DOHH2 (cell line): ENCODE measurements at regions not wholly inside any gene's neighbourhood (a gene's known extent, or its start where the extent isn't known, plus 50 kb on each side); places are given as distances from the start of the nearest gene placed in this dataset.

Experiments used
- H3F3A ChIP-seq: fragments of 200-600 bp; sonication (generic), shearing (Covaris generic); 2 replicates; pipeline ENCODE4 v1.6.0; 2016; ENCODE audit warnings: antibody characterized with exemption, mild to moderate bottlenecking; ENCODE audit not compliant: control insufficient read depth, insufficient read depth
- H3K27ac ChIP-seq: fragments of 200-600 bp; sonication (generic); 2 replicates; pipeline ENCODE4 v1.5.1; 2014; ENCODE audit warnings: low read depth, mild to moderate bottlenecking, low read length, moderate library complexity
- H3K27me3 ChIP-seq: fragments of 200-600 bp; sonication (generic); 2 replicates; pipeline ENCODE4 v1.6.1; 2014; ENCODE audit warnings: mild to moderate bottlenecking, low read length, mixed read lengths; ENCODE audit not compliant: control insufficient read depth
- H3K36me3 ChIP-seq: fragments of 200-600 bp; sonication (generic); 2 replicates; pipeline ENCODE4 v1.6.1; 2014; ENCODE audit warnings: mild to moderate bottlenecking, low read length, moderate library complexity, mixed read lengths; ENCODE audit not compliant: control insufficient read depth
- H3K4me1 ChIP-seq: fragments of 200-600 bp; sonication (generic); 2 replicates; pipeline ENCODE4 v1.6.1; 2014; ENCODE audit warnings: mild to moderate bottlenecking, low read length, mixed read lengths; ENCODE audit not compliant: control insufficient read depth
- H3K4me2 ChIP-seq: fragments of 200-600 bp; sonication (generic); 2 replicates; pipeline ENCODE4 v1.6.0; 2014; ENCODE audit warnings: mild to moderate bottlenecking, low read length, moderate library complexity
- H3K4me3 ChIP-seq: fragments of 200-600 bp; sonication (generic); 2 replicates; pipeline ENCODE4 v1.5.1; 2014; ENCODE audit warnings: mild to moderate bottlenecking, low read length, mixed read lengths
- H3K79me2 ChIP-seq: fragments of 200-600 bp; sonication (generic); 2 replicates; pipeline ENCODE4 v1.6.1; 2014; ENCODE audit warnings: mild to moderate bottlenecking, low read length, mixed read lengths; ENCODE audit not compliant: control insufficient read depth
- H3K9me2 ChIP-seq: fragments of 200-600 bp; sonication (generic); replicated peaks from 2 replicates; pipeline ENCODE4 v1.6.1; 2014; ENCODE audit warnings: mild to moderate bottlenecking, low read length, mixed read lengths; ENCODE audit not compliant: control insufficient read depth
- H3K9me3 ChIP-seq: fragments of 200-600 bp; sonication (generic); 2 replicates; pipeline ENCODE4 v1.6.1; 2014; ENCODE audit warnings: antibody characterized with exemption, low read length, mixed read lengths; ENCODE audit not compliant: control insufficient read depth, insufficient read depth
- H4K20me1 ChIP-seq: fragments of 200-600 bp; sonication (generic); 2 replicates; pipeline ENCODE4 v1.6.0; 2014; ENCODE audit warnings: low read depth, mild to moderate bottlenecking, antibody characterized with exemption, low read length, moderate library complexity; ENCODE audit not compliant: control insufficient read depth, insufficient read depth
- EZH2phosphoT487 ChIP-seq: fragments of 200-600 bp; sonication (generic); IDR thresholded peaks from 2 replicates; pipeline ENCODE4 v1.6.1; 2017; ENCODE audit warnings: borderline replicate concordance, mild to moderate bottlenecking, antibody characterized with exemption, low read length, moderate library complexity, mixed read lengths
- TF ChIP-seq, protein P1 (sequence below): fragments of 200-600 bp; sonication (generic); IDR thresholded peaks from one replicate; pipeline ENCODE4 v1.5.1; 2014; ENCODE audit warnings: antibody characterized with exemption, mild to moderate bottlenecking, low read depth, low read length; ENCODE audit not compliant: poor library complexity, severe bottlenecking

DNA sequence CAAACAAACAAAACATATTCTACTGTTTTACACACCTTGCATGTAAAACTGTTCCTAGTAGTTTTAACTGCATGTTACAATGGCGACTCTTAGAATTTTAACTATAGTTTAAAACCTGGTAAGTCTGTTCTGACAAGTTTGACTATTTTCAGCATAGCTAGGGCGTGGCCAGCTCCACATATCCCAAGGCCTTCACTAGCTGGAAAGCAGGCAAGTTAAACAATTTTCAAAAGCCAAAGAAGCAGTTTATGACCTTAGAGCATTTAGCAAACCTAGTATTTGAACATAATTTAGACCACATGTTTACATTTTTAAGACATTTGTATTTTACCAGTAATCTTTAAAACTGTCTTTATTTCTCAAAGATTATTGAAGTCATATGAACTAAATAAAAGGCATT lies 402.8 kb upstream of the SYT4 start:
- H3K4me3 ChIP-seq: no peak overlapping the region
- H3K9me3 ChIP-seq: no peaks in the 10 kb centered on the region
- H3K4me2 ChIP-seq: no peak overlapping the region
- H3K9me2 ChIP-seq: no peaks in the 10 kb centered on the region
- no peaks in the 10 kb centered on the region for H3F3A ChIP-seq
- H3K27ac ChIP-seq: no peak overlapping the region
- no peaks in the 10 kb centered on the region for H3K79me2 ChIP-seq
- H3K36me3 ChIP-seq: no peaks in the 10 kb centered on the region
- no peaks in the 10 kb centered on the region for H3K27me3 ChIP-seq
- no peak for TF ChIP-seq EZH2phosphoT487
- TF ChIP-seq, protein P1, sequence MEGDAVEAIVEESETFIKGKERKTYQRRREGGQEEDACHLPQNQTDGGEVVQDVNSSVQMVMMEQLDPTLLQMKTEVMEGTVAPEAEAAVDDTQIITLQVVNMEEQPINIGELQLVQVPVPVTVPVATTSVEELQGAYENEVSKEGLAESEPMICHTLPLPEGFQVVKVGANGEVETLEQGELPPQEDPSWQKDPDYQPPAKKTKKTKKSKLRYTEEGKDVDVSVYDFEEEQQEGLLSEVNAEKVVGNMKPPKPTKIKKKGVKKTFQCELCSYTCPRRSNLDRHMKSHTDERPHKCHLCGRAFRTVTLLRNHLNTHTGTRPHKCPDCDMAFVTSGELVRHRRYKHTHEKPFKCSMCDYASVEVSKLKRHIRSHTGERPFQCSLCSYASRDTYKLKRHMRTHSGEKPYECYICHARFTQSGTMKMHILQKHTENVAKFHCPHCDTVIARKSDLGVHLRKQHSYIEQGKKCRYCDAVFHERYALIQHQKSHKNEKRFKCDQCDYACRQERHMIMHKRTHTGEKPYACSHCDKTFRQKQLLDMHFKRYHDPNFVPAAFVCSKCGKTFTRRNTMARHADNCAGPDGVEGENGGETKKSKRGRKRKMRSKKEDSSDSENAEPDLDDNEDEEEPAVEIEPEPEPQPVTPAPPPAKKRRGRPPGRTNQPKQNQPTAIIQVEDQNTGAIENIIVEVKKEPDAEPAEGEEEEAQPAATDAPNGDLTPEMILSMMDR: no peak
- H4K20me1 ChIP-seq: no peaks in the 10 kb centered on the region
- no peaks in the 10 kb centered on the region for H3K4me1 ChIP-seq

DNA sequence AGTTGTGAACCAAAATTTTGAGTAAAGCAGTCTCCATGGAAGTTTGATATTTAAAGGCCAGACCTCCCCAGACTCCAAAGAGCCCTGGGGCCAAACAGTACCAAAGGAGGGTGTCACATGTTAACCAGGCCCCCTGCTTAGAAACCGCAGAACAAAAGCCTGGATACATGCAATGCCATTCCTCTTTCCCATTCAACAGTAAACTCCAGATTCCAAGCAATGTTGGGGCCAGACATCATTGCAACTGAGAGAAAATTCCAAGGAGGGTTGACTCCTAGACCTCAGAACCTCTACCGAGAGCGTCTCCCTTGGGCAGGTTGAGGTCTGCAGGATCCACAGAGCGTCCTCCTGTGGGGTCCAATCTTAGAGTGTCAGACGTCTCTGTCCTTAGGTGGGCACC lies 404.4 kb upstream of the SYT4 start:
- Histone ChIP-seq H3K4me1 (no peaks in the 10 kb centered on the region), H3K9me2 (no peaks in the 10 kb centered on the region), H3K27me3 (no peaks in the 10 kb centered on the region), H4K20me1 (no peaks in the 10 kb centered on the region), H3K27ac (no peak overlapping the region), H3F3A (no peaks in the 10 kb centered on the region), H3K4me3 (no peak overlapping the region), H3K36me3 (no peaks in the 10 kb centered on the region), H3K79me2 (no peaks in the 10 kb centered on the region), H3K4me2 (no peak overlapping the region), H3K9me3 (no peaks in the 10 kb centered on the region)
- TF ChIP-seq, protein P1: no peak
- no peak for TF ChIP-seq EZH2phosphoT487

DNA sequence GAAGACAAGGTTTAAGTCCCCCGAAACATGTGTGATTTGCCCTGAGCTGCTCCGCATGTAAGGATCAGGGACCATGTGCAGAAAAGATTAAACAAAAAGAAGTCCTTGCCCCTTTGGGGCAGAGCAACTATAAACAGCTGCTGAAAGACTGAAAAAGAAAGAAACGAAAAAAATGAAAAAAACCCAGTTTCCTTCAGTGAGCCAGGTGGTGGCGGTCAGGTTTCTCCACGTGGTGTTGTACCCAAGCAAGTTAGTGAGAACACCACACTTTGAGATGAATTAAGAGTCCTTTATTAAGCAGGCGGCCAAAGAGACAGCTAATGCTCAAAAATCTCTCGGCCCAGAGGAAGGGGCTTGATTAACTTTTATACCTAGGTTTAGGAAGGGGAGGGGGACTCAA lies 404.9 kb upstream of the SYT4 start:
- Histone ChIP-seq H3K4me3 (no peak overlapping the region), H3K27me3 (no peaks in the 10 kb centered on the region), H3K4me1 (no peaks in the 10 kb centered on the region), H3K4me2 (no peak overlapping the region), H4K20me1 (no peaks in the 10 kb centered on the region), H3K79me2 (no peaks in the 10 kb centered on the region), H3K36me3 (no peaks in the 10 kb centered on the region), H3K27ac (no peak overlapping the region), H3K9me2 (no peaks in the 10 kb centered on the region), H3K9me3 (no peaks in the 10 kb centered on the region), H3F3A (no peaks in the 10 kb centered on the region)
- TF ChIP-seq EZH2phosphoT487: no peak
- TF ChIP-seq, protein P1: no peak

DNA sequence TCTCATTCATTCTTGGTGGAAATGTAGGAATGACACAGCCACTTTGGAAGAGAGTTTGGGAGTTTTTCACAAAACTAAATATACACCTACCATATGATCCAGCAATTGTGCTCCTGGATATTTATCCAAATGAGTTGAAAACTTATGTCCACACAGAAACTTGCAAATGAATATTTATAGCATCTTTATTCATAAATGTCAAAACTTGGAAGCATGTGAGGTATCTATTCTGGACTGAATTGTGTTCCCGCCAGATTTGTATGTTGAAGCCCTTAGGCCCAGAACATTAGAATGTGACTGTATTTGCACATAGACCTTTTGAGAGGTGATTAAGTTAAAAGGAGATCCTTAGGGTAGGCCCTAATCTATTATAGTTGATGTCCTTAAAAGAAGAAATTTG lies 409.4 kb upstream of the SYT4 start:
- H3K9me3 ChIP-seq: no peaks in the 10 kb centered on the region
- H3K9me2 ChIP-seq: no peaks in the 10 kb centered on the region
- H3K27me3 ChIP-seq: no peaks in the 10 kb centered on the region
- no peak overlapping the region for H3K27ac ChIP-seq
- H3K79me2 ChIP-seq: no peaks in the 10 kb centered on the region
- H4K20me1 ChIP-seq: no peaks in the 10 kb centered on the region
- H3K36me3 ChIP-seq: no peaks in the 10 kb centered on the region
- H3K4me3 ChIP-seq: no peak overlapping the region
- no peaks in the 10 kb centered on the region for H3K4me1 ChIP-seq
- H3K4me2 ChIP-seq: no peak overlapping the region
- TF ChIP-seq, protein P1: no peak
- H3F3A ChIP-seq: no peaks in the 10 kb centered on the region
